HUES48 (cell line): ENCODE measurements at regions not wholly inside any gene's neighbourhood (a gene's known extent, or its start where the extent isn't known, plus 50 kb on each side); places are given as distances from the start of the nearest gene placed in this dataset.
"Not testable (repeated sequence)": the region's sequence is repeated elsewhere in the genome, so short reads cannot be mapped to it uniquely, and the experiment has no call there.

Source experiments
- H3K27ac ChIP-seq: one replicate; pipeline ENCODE4 v1.7.0; 2013; ENCODE audit warnings: low read depth, low read length, inconsistent platforms
- H3K27me3 ChIP-seq: 2 replicates; pipeline ENCODE4 v1.6.1; 2013; ENCODE audit warnings: mild to moderate bottlenecking, low read length; ENCODE audit not compliant: control insufficient read depth, insufficient read depth
- H3K36me3 ChIP-seq: 2 replicates; pipeline ENCODE4 v1.6.1; 2013; ENCODE audit warnings: low read length; ENCODE audit not compliant: control insufficient read depth, insufficient read depth
- H3K4me1 ChIP-seq: 2 replicates; pipeline ENCODE4 v1.6.1; 2013; ENCODE audit warnings: mild to moderate bottlenecking, low read length; ENCODE audit not compliant: control insufficient read depth, insufficient read depth
- H3K4me3 ChIP-seq: 2 replicates; pipeline ENCODE4 v1.5.1; 2013; ENCODE audit warnings: mild to moderate bottlenecking, low read depth, low read length
- H3K9ac ChIP-seq: 2 replicates; pipeline ENCODE4 v1.6.1; 2013; ENCODE audit warnings: mild to moderate bottlenecking, low read depth, low read length, moderate library complexity
- H3K9me3 ChIP-seq: 2 replicates; pipeline ENCODE4 v1.6.1; 2013; ENCODE audit warnings: low read length; ENCODE audit not compliant: control insufficient read depth, insufficient read depth

- Histone ChIP-seq H3K27ac (no peak overlapping the region), H3K9ac (no peak overlapping the region), H3K4me3 (no peak overlapping the region), H3K9me3 (no peaks in the 10 kb centered on the region), H3K27me3 (no peaks in the 10 kb centered on the region), H3K36me3 (no peaks in the 10 kb centered on the region), H3K4me1 (no peaks in the 10 kb centered on the region; the same call in none of the 2 replicates)
These were observed 338.9 kb downstream of the BCL11A start for GRCh38 chr2:60214626-60214875.

DNA sequence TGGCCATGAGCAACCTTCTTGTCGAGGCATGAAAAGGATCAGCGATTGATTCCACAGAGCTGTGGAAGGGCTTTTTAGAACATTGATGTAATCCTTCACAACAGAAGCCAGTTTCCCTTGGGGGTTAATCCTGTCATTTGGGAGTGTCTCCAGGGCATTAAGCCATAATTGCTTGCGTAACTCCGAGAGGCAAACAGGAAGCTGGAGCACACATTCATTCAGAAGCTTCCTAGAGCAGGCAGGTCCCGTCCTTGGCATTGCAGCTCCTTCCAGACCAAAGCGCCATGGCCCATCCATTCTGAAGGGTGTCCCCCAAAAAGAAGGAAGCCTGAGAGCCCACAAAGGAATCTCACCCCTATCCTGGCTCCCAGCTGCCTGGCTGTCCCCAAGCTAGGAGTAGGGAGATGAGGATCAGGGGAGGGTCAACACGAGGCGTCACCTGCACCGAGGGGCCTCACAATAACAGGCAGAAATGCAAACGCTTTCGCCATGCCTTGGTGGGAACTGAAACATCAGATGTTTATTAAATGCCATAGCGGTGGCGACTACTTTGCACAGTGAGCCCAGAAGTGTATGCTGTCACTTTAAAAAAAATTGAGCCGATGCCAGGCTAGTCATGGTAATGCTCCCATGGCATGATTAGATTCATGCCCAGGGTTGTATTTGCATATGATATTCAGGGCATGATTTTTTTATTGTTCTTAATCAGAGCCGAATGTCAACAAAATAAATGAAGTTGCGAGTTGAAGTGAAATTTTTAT, 339.4 kb downstream of the BCL11A start:
- Histone ChIP-seq H3K9me3 (no peaks in the 10 kb centered on the region), H3K36me3 (no peaks in the 10 kb centered on the region), H3K4me1 (no peaks in the 10 kb centered on the region; the same call in none of the 2 replicates), H3K4me3 (no peak overlapping the region), H3K9ac (no peak overlapping the region), H3K27ac (no peak overlapping the region), H3K27me3 (no peaks in the 10 kb centered on the region)

DNA sequence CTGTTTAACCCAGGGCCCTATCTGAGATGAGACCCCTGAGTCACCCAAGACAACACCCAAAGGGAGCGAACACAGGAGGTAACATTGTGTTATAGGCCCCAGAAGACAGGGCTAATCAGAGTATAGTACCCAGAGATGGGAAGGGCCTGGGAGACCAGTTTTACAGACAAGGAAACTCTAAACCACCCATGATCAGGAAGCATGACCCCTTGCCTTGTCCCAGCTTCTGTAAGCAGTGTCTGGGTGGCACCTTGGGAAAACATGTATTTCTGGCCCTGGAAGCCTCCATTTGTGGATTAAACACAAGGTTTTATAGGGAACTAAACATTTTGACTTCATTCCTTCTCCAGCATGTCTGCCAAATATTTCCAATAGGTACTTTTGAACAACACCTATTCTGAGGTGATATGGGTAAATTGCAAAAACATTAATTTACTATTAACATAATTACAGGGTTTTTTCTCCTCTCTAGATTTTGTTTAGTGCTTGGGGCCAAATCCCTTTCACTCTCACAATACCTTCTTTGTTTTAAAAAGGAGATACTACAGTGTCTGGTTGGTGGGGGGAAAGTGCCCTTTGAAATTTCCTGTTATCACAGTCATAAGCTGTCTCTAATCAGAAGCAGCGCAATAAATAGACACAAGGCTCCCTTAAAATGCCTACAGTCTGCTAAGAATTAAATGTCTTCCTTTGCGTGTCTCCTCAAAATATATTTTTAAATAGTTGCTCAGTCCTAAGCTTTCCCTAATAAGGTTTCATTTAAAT, 341.1 kb downstream of the BCL11A start:
- no peak overlapping the region for H3K9ac ChIP-seq
- H3K4me1 ChIP-seq, result no peaks in the 10 kb centered on the region; the same call in none of the 2 replicates
- H3K4me3 ChIP-seq, result no peak overlapping the region
- no peaks in the 10 kb centered on the region for H3K27me3 ChIP-seq
- no peaks in the 10 kb centered on the region for H3K36me3 ChIP-seq
- no peak overlapping the region for H3K27ac ChIP-seq
- no peaks in the 10 kb centered on the region for H3K9me3 ChIP-seq

- not testable (repeated sequence) for H3K9ac ChIP-seq, H3K4me3 ChIP-seq, H3K27me3 ChIP-seq, H3K36me3 ChIP-seq, H3K27ac ChIP-seq, H3K4me1 ChIP-seq
- peaks cover 15% of the 10 kb centered on the region for H3K9me3 ChIP-seq
These were observed 364.4 kb downstream of the BCL11A start for GRCh38 chr2:60189006-60189405.

DNA sequence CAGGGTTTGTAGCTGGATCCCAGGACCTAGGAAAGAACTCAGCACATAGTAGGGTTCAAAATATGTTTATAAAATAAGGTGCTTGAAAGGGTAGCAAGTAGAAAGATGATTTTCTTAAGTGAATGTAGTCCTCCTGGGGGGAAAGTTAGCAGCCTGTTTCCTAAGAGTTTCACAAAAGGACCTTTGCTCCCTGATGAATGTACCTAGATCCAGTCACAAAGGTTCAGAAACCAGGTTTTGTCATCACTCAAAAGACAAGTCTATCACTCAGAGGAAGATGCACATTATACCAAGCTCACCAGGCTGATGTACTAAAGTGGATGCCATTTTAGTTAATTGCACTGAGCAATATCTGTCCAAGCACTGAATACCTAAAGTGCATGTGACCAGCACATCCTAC, 378.2 kb downstream of the BCL11A start:
- H3K9ac ChIP-seq, result no peak overlapping the region
- no peaks in the 10 kb centered on the region for H3K4me1 ChIP-seq
- no peaks in the 10 kb centered on the region for H3K9me3 ChIP-seq
- H3K27ac ChIP-seq, result no peak overlapping the region
- no peaks in the 10 kb centered on the region for H3K27me3 ChIP-seq
- H3K36me3 ChIP-seq, result no peaks in the 10 kb centered on the region
- H3K4me3 ChIP-seq, result no peak overlapping the region

- H3K36me3 ChIP-seq, result no peaks in the 10 kb centered on the region
- no peak overlapping the region for H3K4me3 ChIP-seq
- H3K9ac ChIP-seq, result no peak overlapping the region
- H3K9me3 ChIP-seq, result no peaks in the 10 kb centered on the region
- no peaks in the 10 kb centered on the region for H3K4me1 ChIP-seq
- no peak overlapping the region for H3K27ac ChIP-seq
- H3K27me3 ChIP-seq, result no peaks in the 10 kb centered on the region
These were observed 379.3 kb downstream of the BCL11A start for GRCh38 chr2:60174146-60174545.

DNA sequence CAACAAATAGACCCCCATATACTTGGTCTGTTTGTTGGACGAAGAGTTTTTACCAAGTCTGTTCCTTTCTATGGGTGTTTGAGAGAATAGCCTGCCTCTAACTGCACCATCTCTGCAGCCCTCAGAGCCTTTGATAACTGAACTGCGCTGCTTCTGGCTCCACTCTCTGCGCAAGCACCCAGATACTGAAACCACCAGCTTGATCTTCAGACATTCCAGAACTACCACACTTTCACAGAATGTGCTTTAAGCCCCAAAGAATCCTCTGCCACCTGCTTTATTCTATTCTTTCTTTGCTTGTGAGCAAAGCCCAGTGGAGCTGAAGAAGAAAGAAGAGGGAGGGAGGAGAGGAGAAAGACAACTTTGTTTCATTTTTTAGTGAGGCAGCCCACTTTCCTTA, 380.7 kb downstream of the BCL11A start:
- Histone ChIP-seq H3K4me1 (no peaks in the 10 kb centered on the region), H3K4me3 (no peak overlapping the region), H3K9ac (no peak overlapping the region), H3K36me3 (no peaks in the 10 kb centered on the region), H3K9me3 (no peaks in the 10 kb centered on the region), H3K27ac (no peak overlapping the region), H3K27me3 (no peaks in the 10 kb centered on the region)

- Histone ChIP-seq H3K4me1 (no peaks in the 10 kb centered on the region), H3K9me3 (no peaks in the 10 kb centered on the region), H3K9ac (no peak overlapping the region), H3K27me3 (no peaks in the 10 kb centered on the region), H3K4me3 (no peak overlapping the region), H3K27ac (no peak overlapping the region), H3K36me3 (no peaks in the 10 kb centered on the region)
These were observed 383.2 kb downstream of the BCL11A start for GRCh38 chr2:60170272-60170671.

GRCh38 chr2:60168247-60168646, 385.2 kb downstream of the BCL11A start:
- Histone ChIP-seq H3K9me3 (no peaks in the 10 kb centered on the region), H3K4me1 (no peaks in the 10 kb centered on the region), H3K27ac (no peak overlapping the region), H3K27me3 (no peaks in the 10 kb centered on the region), H3K4me3 (no peak overlapping the region), H3K9ac (no peak overlapping the region), H3K36me3 (no peaks in the 10 kb centered on the region)

GRCh38 chr2:60167089-60167488, 386.4 kb downstream of the BCL11A start:
- Histone ChIP-seq H3K36me3 (no peaks in the 10 kb centered on the region), H3K27ac (no peak overlapping the region), H3K4me3 (no peak overlapping the region), H3K9ac (no peak overlapping the region), H3K4me1 (no peaks in the 10 kb centered on the region), H3K27me3 (no peaks in the 10 kb centered on the region), H3K9me3 (no peaks in the 10 kb centered on the region)

- Histone ChIP-seq H3K4me3 (no peak overlapping the region), H3K27ac (no peak overlapping the region), H3K9me3 (no peaks in the 10 kb centered on the region), H3K27me3 (no peaks in the 10 kb centered on the region), H3K4me1 (no peaks in the 10 kb centered on the region), H3K9ac (no peak overlapping the region), H3K36me3 (no peaks in the 10 kb centered on the region)
These were observed 389.8 kb downstream of the BCL11A start for GRCh38 chr2:60163691-60164090.
